Osteoblast (primary cell): ENCODE measurements at regions not wholly inside any gene's neighbourhood (a gene's known extent, or its start where the extent isn't known, plus 50 kb on each side); places are given as distances from the start of the nearest gene placed in this dataset.
A peak's percentile ranks its signal among the peaks of the same experiment; 100 is the strongest.

ENCODE experiments used
- DNase-seq: peaks from one replicate; pipeline ENCODE4 v3.0.0; 2011; ENCODE audit warnings: low spot score, mixed read lengths; ENCODE audit not compliant: insufficient read length; ENCODE audit errors: missing footprints
- H2AFZ ChIP-seq: 2 replicates; pipeline ENCODE4 v1.6.0; 2011; ENCODE audit warnings: mild to moderate bottlenecking, low read length
- H3K27ac ChIP-seq: 2 replicates; pipeline ENCODE4 v1.5.1; 2011; ENCODE audit warnings: mild to moderate bottlenecking, low read depth, low read length, moderate library complexity
- H3K27me3 ChIP-seq: 2 replicates; pipeline ENCODE4 v1.6.0; 2012; ENCODE audit warnings: mild to moderate bottlenecking, control low read depth, inconsistent platforms, low read length, moderate library complexity; ENCODE audit not compliant: insufficient read depth
- H3K36me3 ChIP-seq: 2 replicates; pipeline ENCODE4 v1.5.1; 2011; ENCODE audit warnings: mild to moderate bottlenecking, low read length, control low read depth, moderate library complexity; ENCODE audit not compliant: insufficient read depth
- H3K4me1 ChIP-seq: 2 replicates; pipeline ENCODE4 v1.5.1; 2011; ENCODE audit warnings: mild to moderate bottlenecking, low read length, control low read depth, moderate library complexity; ENCODE audit not compliant: insufficient read depth
- H3K4me2 ChIP-seq: 2 replicates; pipeline ENCODE4 v1.6.0; 2011; ENCODE audit warnings: mild to moderate bottlenecking, low read length; ENCODE audit not compliant: insufficient read depth
- H3K4me3 ChIP-seq: fragments of 200-600 bp; sonication (generic); 3 replicates; pipeline ENCODE4 v1.5.1; 2012; ENCODE audit warnings: mild to moderate bottlenecking, low read length, inconsistent platforms; ENCODE audit not compliant: insufficient read depth
- H3K79me2 ChIP-seq: 2 replicates; pipeline ENCODE4 v1.6.0; 2012; ENCODE audit warnings: mild to moderate bottlenecking, low read length, control low read depth, inconsistent platforms; ENCODE audit not compliant: insufficient read depth
- H3K9me3 ChIP-seq: 2 replicates; pipeline ENCODE4 v1.5.1; 2011; ENCODE audit warnings: low read depth, low read length, control low read depth
- H4K20me1 ChIP-seq: 2 replicates; pipeline ENCODE4 v1.6.0; 2012; ENCODE audit warnings: mild to moderate bottlenecking, low read length, control low read depth; ENCODE audit not compliant: insufficient read depth
- CTCF ChIP-seq: IDR thresholded peaks from 2 replicates; pipeline ENCODE4 v1.5.1; 2011; ENCODE audit warnings: mild to moderate bottlenecking, low read depth, low read length, moderate library complexity; ENCODE audit errors: extremely low read depth

GRCh38 chr13:44735806-44736205 is 159.7 kb upstream of the TSC22D1 start:
- no peak overlapping the region for H3K27ac ChIP-seq
- H3K79me2 ChIP-seq = no peaks in the 10 kb centered on the region
- H3K9me3 ChIP-seq = no peaks in the 10 kb centered on the region
- no peak overlapping the region for H3K4me2 ChIP-seq
- no peaks in the 10 kb centered on the region for H3K27me3 ChIP-seq
- H3K4me1 ChIP-seq = peaks cover 12% of the 10 kb centered on the region
- no peaks in the 10 kb centered on the region for H3K36me3 ChIP-seq
- no peak overlapping the region for H3K4me3 ChIP-seq
- TF ChIP-seq CTCF = no peak
- no peak for DNase-seq
- no peaks in the 10 kb centered on the region for H4K20me1 ChIP-seq
- no peak overlapping the region for H2AFZ ChIP-seq

GRCh38 chr13:44734201-44734707 is 158.1 kb upstream of the TSC22D1 start:
- Histone ChIP-seq H3K4me3 (no peak overlapping the region), H3K36me3 (no peaks in the 10 kb centered on the region), H3K4me1 (peaks cover 12% of the 10 kb centered on the region), H3K79me2 (no peaks in the 10 kb centered on the region), H2AFZ (peak overlapping the region; percentile 13), H3K9me3 (no peaks in the 10 kb centered on the region), H3K4me2 (no peak overlapping the region), H4K20me1 (no peaks in the 10 kb centered on the region), H3K27me3 (no peaks in the 10 kb centered on the region), H3K27ac (no peak overlapping the region)
- no peak for DNase-seq
- TF ChIP-seq CTCF = no peak

GRCh38 chr13:44732503-44733098 is 156.5 kb upstream of the TSC22D1 start:
- DNase-seq = no peak
- peak overlapping the region; percentile 23 for H2AFZ ChIP-seq
- no peaks in the 10 kb centered on the region for H4K20me1 ChIP-seq
- no peak overlapping the region for H3K4me2 ChIP-seq
- no peaks in the 10 kb centered on the region for H3K27me3 ChIP-seq
- no peak overlapping the region for H3K27ac ChIP-seq
- no peak overlapping the region for H3K4me3 ChIP-seq
- H3K79me2 ChIP-seq = no peaks in the 10 kb centered on the region
- H3K4me1 ChIP-seq = peaks cover 12% of the 10 kb centered on the region
- H3K9me3 ChIP-seq = no peaks in the 10 kb centered on the region
- no peak for TF ChIP-seq CTCF
- H3K36me3 ChIP-seq = no peaks in the 10 kb centered on the region

GRCh38 chr13:44730851-44731250 is 154.7 kb upstream of the TSC22D1 start:
- no peak for DNase-seq
- H3K9me3 ChIP-seq = no peaks in the 10 kb centered on the region
- no peaks in the 10 kb centered on the region for H3K27me3 ChIP-seq
- H3K27ac ChIP-seq = no peak overlapping the region
- H3K79me2 ChIP-seq = no peaks in the 10 kb centered on the region
- H3K4me3 ChIP-seq = no peak overlapping the region
- H4K20me1 ChIP-seq = no peaks in the 10 kb centered on the region
- no peak overlapping the region for H3K4me2 ChIP-seq
- no peaks in the 10 kb centered on the region for H3K36me3 ChIP-seq
- H2AFZ ChIP-seq = no peak overlapping the region
- peaks cover 21% of the 10 kb centered on the region for H3K4me1 ChIP-seq
- TF ChIP-seq CTCF = no peak
